HG02623 (cell line): ENCODE measurements at regions not wholly inside any gene's neighbourhood (a gene's known extent, or its start where the extent isn't known, plus 50 kb on each side); places are given as distances from the start of the nearest gene placed in this dataset.
"Not testable (repeated sequence)": the region's sequence is repeated elsewhere in the genome, so short reads cannot be mapped to it uniquely, and the experiment has no call there.

ENCODE experiments used
- ATAC-seq: cut with Tn5 transposase; IDR thresholded peaks from one replicate; pipeline ENCODE4 v1.9.1; 2021; ENCODE audit warnings: moderate library complexity; ENCODE audit not compliant: unreplicated experiment

DNA sequence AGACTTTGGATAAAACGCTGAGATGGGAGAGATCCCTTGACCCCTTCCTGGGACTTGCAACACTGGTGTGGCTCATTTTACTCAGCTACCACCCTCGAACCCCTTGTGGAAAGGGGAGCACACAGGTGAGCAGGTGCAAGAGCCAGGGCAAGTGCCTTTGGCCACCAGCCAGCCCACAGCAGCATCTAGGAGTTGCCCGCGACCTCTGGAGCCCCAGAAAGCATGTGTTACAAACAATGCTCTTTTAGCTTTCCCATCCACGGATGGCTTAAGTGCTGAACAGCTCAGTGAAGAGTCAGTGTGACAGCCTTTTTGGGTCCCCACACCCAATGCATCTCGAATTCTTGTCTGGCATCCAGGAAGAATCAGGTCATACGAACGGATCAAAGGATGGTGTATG, 197.8 kb downstream of the MEMO1 start:
- ATAC-seq = no peak

DNA sequence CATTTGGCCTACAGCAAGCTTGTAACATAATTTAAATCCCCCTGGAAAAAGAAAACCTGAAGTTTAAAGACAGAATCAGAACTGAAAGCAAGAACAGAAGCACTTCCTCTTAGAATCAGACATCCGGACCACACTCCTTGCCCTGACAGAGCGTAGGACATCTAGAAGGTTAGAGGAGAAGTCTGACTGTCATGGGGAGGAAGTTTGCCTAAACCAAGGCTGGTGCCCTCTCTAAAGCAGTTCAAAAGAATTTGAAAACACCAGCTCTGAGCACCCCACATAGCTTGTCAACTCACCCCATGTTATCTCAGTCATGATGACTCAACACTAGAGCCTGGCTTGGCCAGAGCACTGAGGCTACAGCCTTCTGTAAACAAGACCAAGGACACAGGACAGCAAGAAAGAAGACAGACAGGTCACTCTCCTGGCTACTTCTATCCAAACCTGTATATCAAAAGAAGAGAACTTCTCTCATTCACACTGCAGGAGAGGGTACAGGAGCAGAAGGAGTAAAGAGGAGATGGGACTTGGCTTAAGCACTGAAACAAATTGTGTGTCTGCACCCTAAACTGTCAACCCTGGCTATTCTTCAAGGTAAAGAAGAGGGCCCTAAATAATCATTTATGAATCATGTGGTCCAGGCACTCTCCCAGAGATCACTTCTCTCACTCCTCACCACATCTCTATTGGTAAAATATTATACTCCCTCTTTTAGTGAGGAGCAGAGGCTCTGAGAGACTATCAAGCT, 198.6 kb downstream of the MEMO1 start:
- ATAC-seq = peak; percentile 99

DNA sequence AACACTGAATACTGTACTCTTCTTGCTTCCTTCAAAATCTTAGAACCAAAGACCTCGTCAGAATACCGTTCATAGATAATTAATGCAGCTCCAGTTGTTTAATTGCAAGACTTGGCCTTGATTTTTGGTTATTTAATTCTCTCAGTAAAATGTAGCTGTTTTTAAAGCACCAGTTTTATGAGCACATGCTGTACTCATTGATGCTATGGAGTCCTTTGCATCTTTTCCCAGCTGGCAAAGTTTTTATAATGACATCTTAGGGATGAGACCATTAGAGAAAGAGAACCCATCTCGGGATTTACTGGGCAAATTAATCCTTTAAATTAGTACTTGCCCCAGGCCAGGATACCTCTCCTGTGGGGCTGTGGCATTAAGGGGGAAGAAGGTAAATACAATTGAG, 199.3 kb downstream of the MEMO1 start:
- ATAC-seq = no peak

DNA sequence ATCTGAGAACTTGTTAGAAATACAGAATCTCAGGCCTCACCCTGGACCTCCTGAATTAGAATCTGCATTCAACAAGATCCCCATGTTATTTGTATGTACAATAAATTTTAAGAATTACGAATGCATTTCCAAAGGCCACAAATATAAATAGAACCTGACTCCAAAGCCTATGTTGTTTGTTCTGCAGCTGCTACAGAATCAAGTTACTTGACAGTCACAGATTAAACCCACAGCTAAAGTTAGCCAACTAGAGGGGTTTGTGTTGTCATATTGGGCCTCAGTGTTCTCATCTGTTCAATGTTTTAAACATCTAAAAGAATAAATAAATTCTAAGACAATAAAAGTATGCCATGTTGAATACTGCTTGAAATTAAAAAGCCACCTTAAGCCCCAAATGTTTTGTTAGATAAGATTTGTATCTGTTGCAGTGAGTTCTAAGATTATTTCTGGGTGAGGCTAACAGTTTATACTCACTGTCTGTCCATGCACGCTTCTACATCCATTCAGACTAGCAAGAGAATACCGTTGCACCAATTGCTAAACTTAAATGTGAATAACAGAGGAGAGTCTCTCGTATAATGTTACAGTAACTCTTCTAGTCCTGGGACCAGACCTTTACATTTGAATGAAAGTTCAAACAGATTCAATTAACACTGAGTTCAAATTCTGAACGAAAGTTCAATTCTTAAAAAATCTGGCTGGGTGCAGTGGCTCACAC, 200.4 kb downstream of the MEMO1 start:
- no peak for ATAC-seq

DNA sequence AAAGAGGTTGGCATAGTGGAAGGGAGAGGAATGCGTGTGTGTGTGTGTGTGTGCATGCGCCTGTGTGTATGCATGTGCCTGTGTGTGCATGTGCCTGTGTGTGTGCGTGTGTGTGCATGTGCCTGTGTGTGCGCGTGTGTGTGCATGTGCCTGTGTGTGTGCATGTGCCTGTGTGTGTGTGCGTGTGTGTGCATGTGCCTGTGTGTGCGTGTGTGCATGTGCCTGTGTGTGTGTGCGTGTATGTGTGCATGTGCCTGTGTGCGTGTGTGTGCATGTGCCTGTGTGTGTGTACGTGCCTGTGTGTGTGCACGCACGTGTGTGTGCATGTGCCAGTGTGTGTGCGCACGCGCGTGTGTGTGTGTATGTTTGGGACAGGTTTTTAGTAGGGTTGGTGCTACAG, 205.1 kb downstream of the MEMO1 start:
- ATAC-seq = no peak

DNA sequence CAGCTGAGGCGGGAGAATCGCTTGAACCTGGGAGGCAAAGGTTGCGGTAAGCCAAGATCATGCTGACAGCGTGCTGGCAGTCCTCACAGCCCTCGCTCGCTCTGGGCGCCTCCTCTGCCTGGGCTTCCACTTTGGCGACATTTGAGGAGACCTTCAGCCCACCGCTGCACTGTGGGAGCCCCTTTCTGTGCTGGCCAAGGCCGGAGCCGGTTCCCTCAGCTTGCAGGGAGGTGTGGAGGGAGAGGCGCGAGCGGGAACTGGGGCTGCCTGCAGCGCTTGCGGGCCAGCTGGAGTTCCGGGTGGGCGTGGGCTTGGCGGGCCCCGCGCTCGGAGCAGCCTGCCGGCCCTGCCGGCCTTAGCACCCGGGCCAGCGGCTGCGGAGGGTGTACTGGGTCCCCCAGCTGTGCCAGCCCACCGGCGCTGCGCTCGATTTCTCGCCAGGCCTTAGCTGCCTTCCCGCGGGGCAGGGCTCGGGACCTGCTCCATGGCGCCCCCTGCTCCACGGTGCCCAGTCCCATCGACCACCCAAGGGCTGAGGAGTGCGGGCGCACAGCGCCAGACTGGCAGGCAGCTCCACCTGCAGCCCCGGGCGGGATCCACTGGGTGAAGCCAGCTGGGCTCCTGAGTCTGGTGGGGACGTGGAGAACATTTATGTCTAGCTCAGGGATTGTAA, 207.2 kb downstream of the MEMO1 start:
- ATAC-seq = not testable (repeated sequence)

DNA sequence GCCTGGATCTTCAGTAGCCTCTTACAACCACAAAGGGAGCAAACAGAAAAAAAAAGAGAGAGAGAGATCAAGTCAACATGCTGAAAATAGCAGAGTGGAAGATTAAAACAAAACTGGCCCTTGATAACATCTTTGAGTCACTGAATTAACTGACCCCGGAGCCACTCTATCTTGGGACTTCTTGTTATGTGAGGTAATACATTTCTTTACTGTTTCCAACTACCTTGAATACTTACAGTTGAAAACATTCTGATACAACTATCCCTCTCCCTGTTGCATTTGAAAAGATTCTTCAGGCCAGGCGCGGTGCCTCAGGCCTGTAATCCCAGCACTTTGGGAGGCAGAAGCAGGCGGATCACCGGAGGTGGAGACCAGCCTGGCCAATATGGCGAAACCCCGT, 208.1 kb downstream of the MEMO1 start:
- no peak for ATAC-seq

DNA sequence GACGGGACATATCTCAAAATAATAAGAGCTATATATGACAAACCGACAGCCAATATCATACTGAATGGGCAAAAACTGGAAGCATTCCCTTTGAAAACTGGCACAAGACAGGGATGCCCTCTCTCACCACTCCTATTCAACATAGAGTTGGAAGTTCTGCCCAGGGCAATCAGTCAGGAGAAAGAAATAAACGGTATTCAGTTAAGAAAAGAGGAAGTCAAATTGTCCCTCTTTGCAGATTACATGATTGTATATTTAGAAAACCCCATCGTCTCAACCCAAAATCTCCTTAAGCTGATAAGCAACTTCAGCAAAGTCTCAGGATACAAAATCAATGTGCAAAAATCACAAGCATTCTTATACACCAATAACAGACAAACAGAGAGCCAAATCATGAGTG, 211.5 kb downstream of the MEMO1 start:
- ATAC-seq = not testable (repeated sequence)

DNA sequence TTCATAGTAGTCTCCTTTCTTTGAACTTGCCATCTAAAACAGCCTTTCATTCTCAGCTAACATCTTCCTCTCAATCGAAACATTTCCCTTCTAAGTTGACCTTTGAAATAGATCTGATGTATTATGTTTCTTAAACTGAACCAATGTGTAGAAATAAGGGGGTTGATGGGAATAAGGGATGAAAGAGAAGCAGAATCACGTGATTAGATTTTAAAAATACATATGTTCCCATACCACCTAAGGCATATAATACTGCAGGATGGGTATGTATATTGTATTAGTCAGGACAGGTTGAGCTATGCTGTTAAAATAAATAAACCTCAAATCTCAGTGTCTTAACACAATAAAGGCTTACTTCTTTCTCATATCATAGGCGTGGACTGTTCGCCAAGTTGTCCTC, 207.5 kb upstream of the SRD5A2 start:
- no peak for ATAC-seq

DNA sequence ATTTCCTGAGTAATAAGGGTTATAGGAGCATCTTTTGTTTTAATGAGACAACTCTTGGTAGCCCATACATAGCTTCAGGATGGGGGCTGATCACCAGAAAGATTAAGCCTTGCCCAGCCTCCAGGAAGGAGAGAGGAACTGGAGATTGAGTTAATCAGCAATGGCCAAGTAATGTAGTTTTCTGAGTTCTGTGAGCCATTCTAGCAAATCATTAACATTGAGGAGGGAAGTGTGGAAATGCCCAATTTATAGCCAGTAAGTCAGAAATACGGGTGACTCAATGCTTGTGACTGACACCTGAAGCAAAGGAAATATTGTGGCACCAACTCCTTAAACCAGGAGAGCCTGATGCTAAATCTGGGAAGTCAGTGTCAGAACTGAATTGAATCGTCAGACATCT, 205.1 kb upstream of the SRD5A2 start:
- ATAC-seq = no peak

DNA sequence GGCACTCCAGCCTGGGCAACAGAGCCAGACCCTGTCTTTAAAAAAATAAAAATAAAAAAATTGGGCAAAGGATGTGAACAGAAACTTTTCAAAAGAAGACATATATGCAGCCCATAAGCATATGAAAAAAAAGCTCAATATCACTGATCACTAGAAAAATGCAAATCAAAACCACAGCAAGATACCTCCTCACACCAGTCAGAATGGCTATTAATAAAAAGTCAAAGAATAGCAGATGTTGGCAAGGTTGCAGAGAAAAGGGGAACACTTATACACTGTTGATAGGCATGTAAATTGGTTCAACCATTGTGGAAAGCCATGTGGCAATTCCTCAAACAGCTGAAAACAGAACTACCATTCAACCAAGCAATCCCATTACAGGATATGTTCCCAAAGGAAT, 204.1 kb upstream of the SRD5A2 start:
- no peak for ATAC-seq

DNA sequence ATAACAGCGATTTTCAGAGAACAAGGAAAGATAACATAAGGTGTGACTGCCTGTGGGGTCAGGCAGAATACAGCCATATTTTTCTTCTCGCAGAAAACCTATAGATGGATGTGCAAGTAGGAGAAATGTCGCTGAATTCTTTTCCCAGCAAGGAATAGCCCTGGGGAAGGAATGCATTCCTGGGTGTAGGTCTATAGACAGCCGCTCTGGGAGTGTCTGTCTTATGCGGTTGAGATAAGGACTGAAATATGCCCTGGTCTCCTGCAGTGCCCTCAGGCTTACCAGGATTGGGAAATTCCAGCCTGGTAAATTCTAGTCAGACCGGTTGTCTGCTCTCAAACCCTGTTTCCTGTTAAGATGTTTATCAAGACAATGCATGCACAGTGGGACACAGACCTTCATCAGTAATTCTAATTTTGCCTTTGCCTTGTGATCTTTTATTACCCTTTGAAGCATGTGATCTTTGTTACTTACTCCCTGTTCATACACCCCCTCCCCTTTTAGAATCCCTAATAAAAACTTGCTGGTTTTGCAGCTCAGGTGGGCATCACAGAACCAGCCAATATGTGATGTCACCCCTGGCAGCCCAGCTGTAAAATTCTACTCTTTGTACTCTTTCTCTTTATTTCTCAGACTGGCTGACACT, 202.8 kb upstream of the SRD5A2 start:
- ATAC-seq = not testable (repeated sequence)

DNA sequence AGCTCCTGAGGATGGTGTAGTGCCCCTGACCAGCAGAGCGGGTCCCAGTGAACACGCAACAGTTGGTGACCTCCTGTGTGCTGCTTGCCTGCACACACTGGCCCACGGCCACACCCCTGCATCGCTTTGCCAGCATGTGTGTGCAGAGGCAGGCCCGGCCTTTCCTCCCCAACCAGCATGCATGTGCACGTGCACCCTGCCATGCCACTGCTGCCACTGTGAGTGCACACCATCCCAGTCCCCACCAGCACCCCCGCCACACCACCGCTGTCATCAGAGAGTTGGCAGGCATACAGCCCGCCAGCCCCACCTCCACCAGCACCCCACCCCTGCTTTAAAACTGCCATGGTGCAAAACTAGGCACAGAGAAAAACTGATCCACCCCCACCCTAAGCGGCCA, 197.4 kb upstream of the SRD5A2 start:
- ATAC-seq = no peak

DNA sequence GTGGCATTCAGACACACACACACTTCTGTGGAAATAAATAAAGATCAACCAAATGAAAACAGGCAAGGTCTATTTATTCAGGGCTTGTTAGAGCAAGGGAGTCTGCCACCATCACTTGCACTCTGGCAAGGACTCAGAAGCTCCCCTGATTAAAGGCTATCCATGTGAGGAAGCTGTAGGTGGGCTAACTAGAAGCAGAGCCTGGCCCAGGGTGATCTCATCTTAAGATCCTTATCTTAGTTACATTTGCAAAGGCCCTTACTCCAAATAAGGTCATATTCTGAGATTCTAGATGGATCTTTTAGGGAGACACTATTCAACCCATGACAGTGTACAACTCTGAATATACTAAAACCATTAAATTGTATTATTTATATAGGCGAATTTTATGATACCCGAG, 190.0 kb upstream of the SRD5A2 start:
- ATAC-seq = no peak

DNA sequence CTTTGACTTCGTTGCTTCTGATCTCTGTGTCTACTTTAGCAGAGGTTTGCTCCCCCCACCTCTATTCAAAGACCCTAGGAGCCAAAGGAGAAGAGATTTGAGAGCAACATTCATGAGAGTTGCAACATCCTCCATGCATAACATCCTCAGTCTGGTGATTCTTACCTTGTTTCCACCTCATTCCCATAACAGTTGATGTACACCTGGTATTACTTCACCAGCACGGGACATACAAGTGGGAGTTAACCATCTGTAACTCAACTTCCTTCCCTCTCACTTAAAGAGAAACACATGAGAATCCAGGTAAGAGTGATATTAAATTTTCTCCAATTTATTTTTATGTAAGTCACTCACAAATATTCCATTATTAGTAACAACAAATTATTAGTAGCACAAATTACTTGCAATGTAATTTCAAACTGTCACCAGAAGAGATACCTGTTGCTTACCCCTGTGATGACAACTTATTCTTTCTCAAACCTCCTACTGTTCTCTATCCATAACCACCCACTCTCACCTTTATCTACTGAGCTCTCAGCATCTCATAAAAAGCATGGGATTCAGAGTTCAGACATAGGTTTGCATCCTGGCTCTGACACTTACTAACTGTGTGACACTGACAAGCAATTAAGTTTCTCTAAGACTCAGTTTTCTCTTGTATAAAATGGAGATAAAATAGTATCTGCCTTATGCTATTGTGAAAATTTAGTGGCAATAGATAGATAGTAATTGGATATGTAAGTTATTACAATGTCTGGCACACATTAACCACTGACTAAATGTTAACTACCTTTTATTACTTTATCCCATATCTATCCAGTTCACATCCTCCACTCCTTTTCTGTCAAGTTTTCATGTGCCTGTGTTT, 184.6 kb upstream of the SRD5A2 start:
- no peak for ATAC-seq

DNA sequence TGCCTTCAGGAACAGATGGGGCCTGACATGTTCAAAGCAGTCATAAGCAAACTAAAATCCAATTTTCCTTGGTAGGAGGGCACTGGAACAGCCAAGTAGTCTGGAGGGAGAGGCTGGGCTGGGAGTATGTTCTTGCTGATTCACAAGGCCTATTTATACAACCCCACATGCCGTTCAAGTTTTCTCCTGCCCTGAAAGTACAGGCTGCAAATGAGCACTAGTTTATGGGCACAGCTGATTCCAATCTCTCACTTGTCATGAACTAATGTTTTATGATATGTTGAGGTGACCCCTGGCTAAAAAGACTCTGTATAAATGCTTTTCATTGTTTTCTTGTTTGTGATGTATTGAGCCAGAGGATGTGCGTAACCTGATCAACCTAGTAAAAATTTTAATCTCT, 183.4 kb upstream of the SRD5A2 start:
- ATAC-seq = no peak

DNA sequence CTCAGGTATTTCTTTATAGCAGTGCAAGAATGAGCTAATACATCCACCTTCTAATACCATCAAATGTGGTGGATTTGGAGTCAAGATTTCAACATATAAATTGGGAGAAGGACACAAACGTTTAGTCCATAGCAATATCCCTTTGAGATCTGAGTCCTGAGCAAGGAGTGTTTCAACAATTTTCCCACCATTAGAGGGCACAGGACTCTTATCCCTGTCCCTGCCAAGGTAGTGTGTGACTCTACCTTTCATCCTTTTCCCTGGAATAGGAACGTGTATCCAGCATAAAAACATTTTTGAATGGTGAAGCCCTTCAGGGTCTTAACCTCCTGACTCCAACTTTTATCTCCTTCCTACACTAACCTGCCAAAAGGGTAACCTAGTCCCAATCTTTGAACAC, 181.3 kb upstream of the SRD5A2 start:
- no peak for ATAC-seq

DNA sequence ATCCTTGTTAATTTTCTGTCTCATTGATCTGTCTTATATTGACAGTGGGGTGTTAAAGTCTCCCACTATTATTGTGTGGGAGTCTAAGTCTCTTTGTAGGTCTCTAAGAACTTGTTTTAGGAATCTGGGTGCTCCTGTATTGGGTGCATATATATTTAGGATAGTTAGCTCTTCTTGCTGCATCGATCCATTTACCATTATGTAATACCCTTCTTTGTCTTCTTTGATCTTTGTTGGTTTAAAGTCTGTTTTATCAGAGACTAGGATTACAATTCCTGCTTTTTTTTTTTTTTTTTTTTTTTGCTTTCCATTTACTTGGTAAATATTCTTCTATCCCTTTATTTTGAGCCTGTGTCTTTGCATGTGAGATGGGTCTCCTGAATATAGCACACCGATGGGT, 176.6 kb upstream of the SRD5A2 start:
- not testable (repeated sequence) for ATAC-seq

DNA sequence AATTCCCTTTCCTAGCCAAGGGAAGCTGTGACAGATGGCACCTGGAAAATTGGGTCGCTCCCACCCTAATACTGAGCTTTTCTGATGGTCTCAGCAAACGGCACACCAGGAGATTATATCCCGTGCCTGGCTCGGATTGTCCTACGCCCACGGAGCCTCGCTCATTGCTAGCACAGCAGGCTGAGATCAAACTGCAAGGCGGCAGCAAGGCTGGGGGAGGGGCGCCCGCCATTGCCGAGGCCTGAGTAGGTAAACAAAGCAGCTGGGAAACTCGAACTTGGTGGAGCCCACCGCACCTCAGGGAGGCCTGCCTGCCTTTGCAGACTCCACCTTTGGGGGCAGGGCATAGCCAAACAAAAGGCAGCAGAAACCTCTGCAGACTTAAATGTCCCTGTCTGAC, 168.0 kb upstream of the SRD5A2 start:
- ATAC-seq = not testable (repeated sequence)

DNA sequence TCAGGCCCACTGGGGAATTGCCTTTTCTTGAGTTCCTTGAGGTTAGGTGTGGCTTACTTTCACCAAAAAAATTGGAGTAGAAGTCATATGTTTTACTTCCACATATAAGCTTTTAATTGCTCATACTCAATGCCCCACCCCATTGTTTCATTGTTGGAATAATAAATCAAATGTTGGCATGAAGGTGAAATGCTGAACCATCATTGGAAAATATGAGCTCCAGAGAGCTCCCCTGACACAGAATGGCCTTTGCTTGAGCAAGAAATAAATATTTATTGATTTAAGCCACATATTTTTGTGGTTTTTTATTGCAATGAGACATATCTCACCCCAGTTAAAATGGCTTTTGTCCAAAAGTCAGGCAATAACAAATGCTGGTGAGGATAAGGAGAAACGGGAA, 167.3 kb upstream of the SRD5A2 start:
- ATAC-seq = no peak

DNA sequence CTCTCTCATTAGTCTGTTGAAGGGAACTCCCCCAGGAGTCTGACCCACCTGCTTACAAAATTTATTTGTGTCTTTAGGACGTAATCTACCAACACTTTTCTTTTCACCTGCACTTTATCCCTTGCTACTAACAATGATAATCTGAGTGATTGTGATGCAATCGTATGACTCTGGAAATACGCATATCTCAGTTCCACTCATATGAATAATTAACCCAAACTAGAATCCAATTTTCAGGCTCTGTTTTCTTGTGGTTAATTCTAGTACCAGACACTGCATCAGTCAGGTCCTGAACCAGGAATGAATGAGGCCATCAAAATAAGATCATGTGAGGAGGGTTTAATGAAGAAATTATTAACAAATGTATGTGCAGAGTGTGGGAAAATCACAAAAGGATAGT, 158.4 kb upstream of the SRD5A2 start:
- no peak for ATAC-seq
